Mucosa of stomach (tissue), 1 donor: ENCODE measurements at regions not wholly inside any gene's neighbourhood (a gene's known extent, or its start where the extent isn't known, plus 50 kb on each side); places are given as distances from the start of the nearest gene placed in this dataset.
"Not testable (repeated sequence)": the region's sequence is repeated elsewhere in the genome, so short reads cannot be mapped to it uniquely, and the experiment has no call there.

Experiments used
- H3K27me3 ChIP-seq: one replicate; pipeline ENCODE4 v1.7.0; 2013; ENCODE audit warnings: mild to moderate bottlenecking, low read length; ENCODE audit not compliant: control insufficient read depth, insufficient read depth
- H3K36me3 ChIP-seq: one replicate; pipeline ENCODE4 v1.7.0; 2013; ENCODE audit warnings: low read length; ENCODE audit not compliant: control insufficient read depth, insufficient read depth
- H3K4me1 ChIP-seq: one replicate; pipeline ENCODE4 v1.7.0; 2013; ENCODE audit warnings: mild to moderate bottlenecking, low read length; ENCODE audit not compliant: control insufficient read depth, insufficient read depth
- H3K4me3 ChIP-seq: one replicate; pipeline ENCODE4 v1.7.0; 2013; ENCODE audit warnings: low read length
- H3K9ac ChIP-seq: one replicate; pipeline ENCODE4 v1.7.0; 2013; ENCODE audit warnings: mild to moderate bottlenecking, low read length, moderate library complexity
- H3K9me3 ChIP-seq: one replicate; pipeline ENCODE4 v1.7.0; 2013; ENCODE audit warnings: mild to moderate bottlenecking, low read length, moderate library complexity; ENCODE audit not compliant: control insufficient read depth
- donor health status: Pancreatic carcinoma.

DNA sequence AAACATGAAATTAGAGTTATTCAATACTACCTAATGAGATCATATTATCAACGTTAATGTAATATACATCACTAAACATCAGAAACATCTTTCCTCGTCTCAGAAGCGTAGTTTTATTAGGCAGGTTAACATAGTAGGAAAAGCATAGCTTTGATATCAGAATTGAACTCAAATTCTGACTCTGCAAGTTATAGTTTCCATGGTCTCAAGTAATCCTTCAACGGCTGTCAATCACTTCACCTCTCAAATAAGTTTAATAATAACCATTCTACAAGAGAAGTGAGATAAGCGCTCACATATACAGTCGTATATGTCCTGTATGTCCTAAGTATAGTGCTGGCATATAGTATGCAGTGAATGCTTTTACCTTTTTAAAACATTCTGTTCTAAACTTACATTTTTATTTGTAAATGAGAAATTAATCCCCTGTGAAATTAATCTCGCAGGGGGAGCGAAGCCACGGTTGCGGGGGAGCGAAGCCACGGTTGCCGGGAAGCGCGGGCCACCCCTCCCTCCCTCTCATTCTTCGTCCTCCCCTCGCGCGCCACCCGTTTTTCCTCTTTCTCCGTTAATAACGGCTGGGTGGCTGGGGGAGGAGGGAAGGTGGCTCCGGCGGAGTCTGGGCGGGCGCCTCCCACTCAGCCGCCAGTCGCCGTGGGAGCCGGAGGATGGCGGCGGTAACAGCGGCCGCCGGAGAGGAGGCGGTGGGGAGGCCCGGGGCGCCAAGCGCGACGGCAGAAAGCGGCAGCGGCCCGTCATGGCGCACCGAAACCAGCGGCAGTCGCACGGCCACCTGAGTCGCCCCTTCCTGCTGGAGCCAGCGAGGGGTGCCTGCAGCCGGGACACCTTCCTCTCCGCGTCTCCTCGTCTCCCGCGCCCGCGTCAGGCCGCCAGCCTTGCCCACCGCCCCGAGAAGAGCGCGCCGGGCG lies 163.8 kb downstream of the KBTBD2 start:
- H3K9ac ChIP-seq = peak overlapping the region; percentile 69
- H3K36me3 ChIP-seq, H3K4me1 ChIP-seq, H3K9me3 ChIP-seq, H3K27me3 ChIP-seq: not testable (repeated sequence)
- peak overlapping the region; percentile 14 for H3K4me3 ChIP-seq

- H3K9me3 ChIP-seq, H3K9ac ChIP-seq, H3K4me1 ChIP-seq, H3K27me3 ChIP-seq, H3K4me3 ChIP-seq, H3K36me3 ChIP-seq: not testable (repeated sequence)
Measured at GRCh38 chr7:32722837-32723236, 168.7 kb downstream of the KBTBD2 start.

- Histone ChIP-seq H3K4me3 (no peak overlapping the region), H3K9me3 (no peaks in the 10 kb centered on the region), H3K27me3 (no peaks in the 10 kb centered on the region), H3K36me3 (no peaks in the 10 kb centered on the region), H3K9ac (no peak overlapping the region), H3K4me1 (no peaks in the 10 kb centered on the region)
Measured at GRCh38 chr7:32694182-32694581, 197.4 kb downstream of the KBTBD2 start.

- H3K27me3 ChIP-seq, H3K4me3 ChIP-seq, H3K9me3 ChIP-seq, H3K9ac ChIP-seq, H3K4me1 ChIP-seq, H3K36me3 ChIP-seq: not testable (repeated sequence)
Measured at GRCh38 chr7:32691965-32692815, 196.9 kb downstream of the AVL9 start.

- not testable (repeated sequence) for H3K4me3 ChIP-seq, H3K27me3 ChIP-seq, H3K4me1 ChIP-seq, H3K9me3 ChIP-seq, H3K36me3 ChIP-seq, H3K9ac ChIP-seq
Measured at GRCh38 chr7:32688092-32688491, 192.8 kb downstream of the AVL9 start.

- Histone ChIP-seq H3K36me3 (no peaks in the 10 kb centered on the region), H3K4me3 (no peak overlapping the region), H3K9me3 (no peaks in the 10 kb centered on the region), H3K9ac (no peak overlapping the region), H3K27me3 (no peaks in the 10 kb centered on the region), H3K4me1 (peaks cover 18% of the 10 kb centered on the region)
Measured at GRCh38 chr7:32681174-32681518, 185.9 kb downstream of the AVL9 start.

DNA sequence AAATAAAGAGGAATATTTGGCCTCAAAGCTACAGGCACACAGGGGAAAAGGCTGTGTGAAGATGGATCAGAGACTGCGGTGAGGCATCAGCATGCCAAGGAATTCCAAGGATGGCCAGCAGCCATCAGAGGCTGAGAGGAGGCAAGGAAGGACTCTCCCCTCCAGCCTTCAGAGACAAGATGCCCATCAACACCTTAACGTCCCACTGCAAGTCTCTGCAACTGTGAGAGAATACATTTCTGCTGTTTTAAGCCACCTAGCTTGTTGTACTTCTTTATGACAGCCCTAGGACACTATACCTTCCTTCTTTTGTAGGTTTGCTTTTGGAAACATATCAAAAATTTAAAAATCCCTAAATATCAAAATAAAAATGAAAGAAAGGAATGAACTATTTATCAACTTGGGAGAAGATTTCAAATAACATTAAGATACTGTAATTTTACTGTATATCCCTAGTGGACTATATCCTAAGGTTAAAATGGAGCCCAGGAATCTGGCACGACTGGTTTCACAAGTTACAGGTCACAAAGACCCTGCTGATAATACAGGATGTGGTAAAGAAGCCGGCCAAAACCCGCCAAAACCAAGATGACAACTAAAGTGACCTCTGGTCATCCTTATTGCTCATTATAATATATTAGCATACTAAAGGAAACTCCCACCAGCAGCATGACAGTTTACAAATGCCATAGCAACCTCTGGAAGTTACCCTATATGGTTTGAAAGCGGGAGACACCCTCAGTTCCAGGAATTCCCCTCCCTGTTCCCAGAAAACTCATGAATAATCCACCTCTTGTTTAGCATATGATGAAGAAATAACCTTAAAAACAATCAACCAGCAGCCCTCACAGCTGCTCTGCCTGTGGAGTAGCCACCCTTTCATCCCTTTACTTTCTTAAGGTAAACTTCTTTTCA lies 185.2 kb downstream of the AVL9 start:
- H3K9me3 ChIP-seq = no peaks in the 10 kb centered on the region
- H3K4me1 ChIP-seq = peaks cover 18% of the 10 kb centered on the region
- no peak overlapping the region for H3K9ac ChIP-seq

GRCh38 chr7:32679192-32679591 lies 183.9 kb downstream of the AVL9 start:
- H3K9ac ChIP-seq = no peak overlapping the region
- H3K4me3 ChIP-seq = no peak overlapping the region
- no peaks in the 10 kb centered on the region for H3K27me3 ChIP-seq
- H3K36me3 ChIP-seq = no peaks in the 10 kb centered on the region
- peaks cover 18% of the 10 kb centered on the region for H3K4me1 ChIP-seq
- no peaks in the 10 kb centered on the region for H3K9me3 ChIP-seq

More for the DNA sequence above, 185.2 kb downstream of the AVL9 start:
- no peaks in the 10 kb centered on the region for H3K36me3 ChIP-seq
- no peaks in the 10 kb centered on the region for H3K27me3 ChIP-seq
- no peak overlapping the region for H3K4me3 ChIP-seq

DNA sequence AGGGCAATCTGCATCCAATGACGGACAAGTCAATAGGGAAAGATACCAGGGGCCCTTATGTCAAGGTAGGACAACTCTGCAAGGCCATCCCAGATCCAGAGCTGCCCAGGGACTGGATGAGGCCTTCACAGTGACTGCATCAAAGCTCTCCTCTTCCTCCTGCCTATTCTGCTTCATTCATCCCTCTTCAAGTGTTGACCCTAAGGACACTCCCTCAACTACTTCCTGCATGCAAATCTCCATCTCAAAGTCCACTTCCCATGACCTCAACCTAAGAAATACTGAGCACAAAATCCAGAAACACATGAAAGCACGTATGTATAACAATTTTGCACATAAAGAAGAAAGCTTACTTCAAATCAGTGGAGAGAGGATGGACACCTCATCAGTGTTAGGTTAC lies 182.3 kb downstream of the AVL9 start:
- H3K9ac ChIP-seq = no peak overlapping the region
- H3K36me3 ChIP-seq = no peaks in the 10 kb centered on the region
- H3K27me3 ChIP-seq = no peaks in the 10 kb centered on the region
- H3K9me3 ChIP-seq = no peaks in the 10 kb centered on the region
- H3K4me3 ChIP-seq = no peak overlapping the region
- peaks cover 18% of the 10 kb centered on the region for H3K4me1 ChIP-seq

DNA sequence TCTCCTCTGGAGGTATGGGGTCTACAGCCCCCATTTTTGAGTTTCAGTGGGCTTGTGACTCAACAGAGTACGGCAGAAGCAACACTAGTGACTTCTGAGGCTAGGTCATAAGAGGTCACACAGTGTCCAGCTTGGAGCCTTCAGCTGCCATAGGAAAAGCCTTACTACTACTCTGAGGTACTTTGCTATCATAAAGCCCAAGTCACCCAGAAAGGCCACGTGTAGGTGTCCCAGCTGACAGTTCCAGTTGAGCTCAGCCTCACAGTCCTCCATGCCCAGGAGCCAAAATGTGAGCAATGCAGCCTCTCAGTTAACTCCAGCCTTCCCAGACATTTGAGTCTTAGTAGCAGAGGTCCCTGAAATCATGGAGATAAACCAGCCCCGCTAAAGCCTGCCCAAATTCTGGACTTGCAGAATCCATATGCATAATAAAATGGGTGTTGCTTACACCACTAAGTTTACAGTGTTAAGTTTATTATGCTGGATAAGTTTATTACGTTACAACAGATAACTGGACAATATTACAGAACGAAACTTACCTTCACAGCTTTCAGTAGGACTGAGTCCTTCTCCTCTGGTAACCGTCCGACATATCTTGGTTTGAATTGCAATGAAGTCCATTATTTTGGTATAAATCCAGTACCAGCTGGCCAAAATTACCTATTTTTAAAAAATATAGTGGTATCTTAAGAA lies 181.1 kb downstream of the AVL9 start:
- Histone ChIP-seq H3K4me1 (peaks cover 18% of the 10 kb centered on the region), H3K9me3 (no peaks in the 10 kb centered on the region), H3K36me3 (no peaks in the 10 kb centered on the region), H3K9ac (no peak overlapping the region), H3K4me3 (no peak overlapping the region), H3K27me3 (no peaks in the 10 kb centered on the region)

DNA sequence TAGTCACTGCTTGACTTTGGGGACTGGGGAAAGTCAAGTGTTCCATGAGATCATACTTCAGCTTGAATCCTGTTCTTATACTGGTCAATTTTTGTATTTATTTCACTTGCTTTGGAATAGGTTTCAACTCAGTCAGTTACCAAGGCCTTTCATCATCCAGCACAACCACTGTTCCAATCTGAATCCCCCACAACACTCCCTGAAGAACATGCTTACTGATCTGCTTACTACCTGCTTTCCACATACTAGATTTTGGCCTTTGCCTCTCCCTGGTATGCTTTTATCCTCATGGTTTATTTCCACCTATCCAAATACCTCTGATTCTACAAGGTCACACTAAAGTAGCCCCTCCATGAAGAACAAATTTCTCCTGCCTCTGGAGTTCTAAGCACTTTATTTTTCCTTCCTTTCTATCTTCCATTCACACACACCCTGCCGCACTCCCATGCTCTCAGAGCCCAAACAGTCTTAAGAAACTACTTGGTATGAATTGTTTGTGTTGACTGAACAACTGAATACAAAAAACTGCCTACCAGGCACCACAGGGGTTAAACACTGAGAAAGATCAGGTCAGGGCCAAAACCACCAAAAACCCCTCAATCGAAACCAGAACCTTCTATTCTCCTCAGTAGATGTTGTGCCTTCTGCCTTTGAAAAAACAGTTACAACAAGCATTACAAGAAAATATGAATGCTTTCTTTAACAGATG lies 178.1 kb downstream of the AVL9 start:
- Histone ChIP-seq H3K4me3 (no peak overlapping the region), H3K27me3 (no peaks in the 10 kb centered on the region), H3K9me3 (no peaks in the 10 kb centered on the region), H3K4me1 (peaks cover 27% of the 10 kb centered on the region), H3K9ac (no peak overlapping the region), H3K36me3 (no peaks in the 10 kb centered on the region)
